ENCODE measurements at regions not wholly inside any gene's neighbourhood (a gene's known extent, or its start where the extent isn't known, plus 50 kb on each side); places are given as distances from the start of the nearest gene placed in this dataset.

DNA sequence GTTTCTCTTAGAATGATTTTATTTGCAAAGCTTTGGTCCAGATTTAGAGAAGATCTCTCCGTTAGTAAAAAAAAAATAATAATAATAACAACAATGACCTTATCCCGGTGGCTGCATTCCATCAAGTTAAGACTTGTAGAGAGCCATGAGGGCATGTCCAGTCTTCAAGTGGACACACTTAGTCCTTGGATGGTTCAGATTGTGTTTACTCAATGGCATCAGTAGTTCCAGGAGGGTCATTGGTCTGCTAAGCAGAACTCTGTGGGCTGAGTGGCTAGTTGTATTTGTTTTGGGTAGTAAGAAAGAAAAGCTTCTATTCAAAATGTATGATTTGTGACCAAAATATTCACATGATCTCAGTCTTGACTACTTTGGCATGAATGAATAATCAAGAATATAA, 116.3 kb upstream of the UBE2E2 start:
- no peak overlapping the region for H3K27ac ChIP-seq
- TF ChIP-seq, protein P1, sequence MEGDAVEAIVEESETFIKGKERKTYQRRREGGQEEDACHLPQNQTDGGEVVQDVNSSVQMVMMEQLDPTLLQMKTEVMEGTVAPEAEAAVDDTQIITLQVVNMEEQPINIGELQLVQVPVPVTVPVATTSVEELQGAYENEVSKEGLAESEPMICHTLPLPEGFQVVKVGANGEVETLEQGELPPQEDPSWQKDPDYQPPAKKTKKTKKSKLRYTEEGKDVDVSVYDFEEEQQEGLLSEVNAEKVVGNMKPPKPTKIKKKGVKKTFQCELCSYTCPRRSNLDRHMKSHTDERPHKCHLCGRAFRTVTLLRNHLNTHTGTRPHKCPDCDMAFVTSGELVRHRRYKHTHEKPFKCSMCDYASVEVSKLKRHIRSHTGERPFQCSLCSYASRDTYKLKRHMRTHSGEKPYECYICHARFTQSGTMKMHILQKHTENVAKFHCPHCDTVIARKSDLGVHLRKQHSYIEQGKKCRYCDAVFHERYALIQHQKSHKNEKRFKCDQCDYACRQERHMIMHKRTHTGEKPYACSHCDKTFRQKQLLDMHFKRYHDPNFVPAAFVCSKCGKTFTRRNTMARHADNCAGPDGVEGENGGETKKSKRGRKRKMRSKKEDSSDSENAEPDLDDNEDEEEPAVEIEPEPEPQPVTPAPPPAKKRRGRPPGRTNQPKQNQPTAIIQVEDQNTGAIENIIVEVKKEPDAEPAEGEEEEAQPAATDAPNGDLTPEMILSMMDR (IDR thresholded peaks at IDR 0.05), result no peak

DNA sequence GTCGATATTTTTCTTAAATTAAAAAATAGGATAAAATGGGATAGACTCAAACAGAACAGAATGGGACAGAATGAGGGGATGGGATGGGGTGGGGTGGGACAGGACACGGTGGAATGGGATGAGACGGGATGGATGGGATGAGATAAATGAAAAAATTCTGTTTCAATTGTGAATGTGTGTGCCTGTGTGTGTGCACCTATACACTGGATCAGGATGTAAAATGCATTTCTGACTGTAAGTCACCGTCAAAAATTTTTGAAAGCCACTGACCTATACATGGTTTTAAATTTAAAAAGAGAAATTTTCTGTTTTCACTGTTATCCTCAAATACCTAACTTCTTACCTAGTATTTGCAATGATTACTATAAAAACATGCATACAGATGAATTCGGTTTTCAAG, 108.7 kb upstream of the UBE2E2 start:
- no peak overlapping the region for H3K27ac ChIP-seq
- TF ChIP-seq, protein P1 (IDR thresholded peaks at IDR 0.05), result no peak
- no peak for TF ChIP-seq ZFX (IDR thresholded peaks at IDR 0.05; ENCODE audit: borderline replicate concordance)

DNA sequence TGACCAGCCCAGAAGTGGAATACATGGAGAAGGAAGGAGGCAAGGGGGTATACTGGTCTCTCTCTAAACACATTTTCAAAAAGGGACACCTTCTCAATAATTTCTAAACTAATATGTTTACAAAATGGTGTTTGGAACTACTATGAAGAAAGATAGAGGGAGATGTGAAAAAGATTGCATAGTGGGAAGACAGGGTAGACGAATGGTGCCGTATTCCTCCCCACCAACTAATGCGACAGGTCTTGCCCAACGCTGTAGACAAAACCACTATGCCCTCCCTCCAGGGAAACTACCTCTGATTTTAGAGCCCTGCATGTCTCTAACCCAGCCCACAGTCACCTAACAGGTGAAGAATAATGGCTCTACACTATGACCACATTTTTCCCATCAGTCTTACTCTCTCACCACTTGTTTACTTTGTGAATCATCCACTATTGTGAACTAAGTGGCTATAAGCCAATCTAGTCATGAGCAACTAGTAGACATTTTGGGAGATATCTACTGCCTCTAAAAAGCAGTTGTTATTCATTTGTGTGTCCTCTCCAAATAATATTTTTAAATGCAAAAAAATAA, 108.2 kb upstream of the UBE2E2 start:
- TF ChIP-seq, protein P1 (IDR thresholded peaks at IDR 0.05), result no peak
- no peak for TF ChIP-seq ZFX (IDR thresholded peaks at IDR 0.05; ENCODE audit: borderline replicate concordance)
- H3K27ac ChIP-seq, result no peak overlapping the region

DNA sequence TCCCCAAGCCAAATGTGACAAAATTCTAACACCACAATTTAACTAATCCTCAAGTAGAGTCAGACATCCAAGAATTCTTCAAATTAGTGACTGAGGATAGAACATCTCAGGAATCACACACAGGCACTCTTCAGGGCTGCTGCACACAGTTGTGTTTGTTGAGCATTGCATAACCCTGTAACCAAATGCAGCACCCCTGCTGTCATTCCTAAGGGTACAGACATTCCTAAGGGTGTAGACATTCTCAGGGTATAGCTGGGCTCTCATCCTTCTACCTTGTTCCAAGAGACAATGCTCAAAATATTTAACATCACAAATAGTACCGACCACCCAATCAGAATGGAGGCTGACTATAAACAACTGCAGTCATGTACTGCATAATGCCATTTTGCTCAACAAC, 107.1 kb upstream of the UBE2E2 start:
- TF ChIP-seq, protein P1 (IDR thresholded peaks at IDR 0.05), result no peak
- H3K27ac ChIP-seq, result no peak overlapping the region

GRCh38 chr3:23099021-23099420, 104.1 kb upstream of the UBE2E2 start:
- TF ChIP-seq ZFX (IDR thresholded peaks at IDR 0.05; ENCODE audit: borderline replicate concordance), result no peak
- TF ChIP-seq, protein P1 (IDR thresholded peaks at IDR 0.05), result no peak
- H3K27ac ChIP-seq, result no peak overlapping the region

GRCh38 chr3:23099677-23100076, 103.5 kb upstream of the UBE2E2 start:
- TF ChIP-seq, protein P1 (IDR thresholded peaks at IDR 0.05), result no peak
- no peak for TF ChIP-seq ZFX (IDR thresholded peaks at IDR 0.05; ENCODE audit: borderline replicate concordance)
- H3K27ac ChIP-seq, result no peak overlapping the region

DNA sequence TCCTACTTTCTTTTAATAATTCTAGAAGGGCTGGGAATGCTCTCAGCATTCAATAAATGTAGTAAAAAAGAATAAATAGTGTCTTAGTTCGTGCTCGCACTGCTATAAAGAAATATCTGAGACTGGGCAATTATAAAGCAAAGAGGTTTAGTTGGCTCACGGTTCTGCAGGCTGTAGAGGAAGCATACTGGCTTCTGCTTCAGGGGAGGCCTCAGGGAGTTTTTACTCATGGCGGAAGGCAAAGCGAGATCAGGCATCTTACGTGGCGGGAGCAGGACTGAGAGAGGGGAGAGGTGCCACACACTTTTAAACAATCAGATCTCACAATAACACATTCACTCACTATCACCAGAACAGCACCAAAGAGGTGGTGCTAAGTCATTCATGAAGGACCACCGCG, 103.0 kb upstream of the UBE2E2 start:
- TF ChIP-seq, protein P1 (IDR thresholded peaks at IDR 0.05), result no peak
- no peak for TF ChIP-seq ZFX (IDR thresholded peaks at IDR 0.05; ENCODE audit: borderline replicate concordance)
- no peak overlapping the region for H3K27ac ChIP-seq

All from 22Rv1 (cell line).